HG03135 (cell line): ENCODE measurements at regions not wholly inside any gene's neighbourhood (a gene's known extent, or its start where the extent isn't known, plus 50 kb on each side); places are given as distances from the start of the nearest gene placed in this dataset.
"Not testable (repeated sequence)": the region's sequence is repeated elsewhere in the genome, so short reads cannot be mapped to it uniquely, and the experiment has no call there.

ENCODE experiments used
- ATAC-seq: cut with Tn5 transposase; IDR thresholded peaks from one replicate; pipeline ENCODE4 v1.9.1; 2021; ENCODE audit warnings: mild to moderate bottlenecking, moderate library complexity; ENCODE audit not compliant: unreplicated experiment

DNA sequence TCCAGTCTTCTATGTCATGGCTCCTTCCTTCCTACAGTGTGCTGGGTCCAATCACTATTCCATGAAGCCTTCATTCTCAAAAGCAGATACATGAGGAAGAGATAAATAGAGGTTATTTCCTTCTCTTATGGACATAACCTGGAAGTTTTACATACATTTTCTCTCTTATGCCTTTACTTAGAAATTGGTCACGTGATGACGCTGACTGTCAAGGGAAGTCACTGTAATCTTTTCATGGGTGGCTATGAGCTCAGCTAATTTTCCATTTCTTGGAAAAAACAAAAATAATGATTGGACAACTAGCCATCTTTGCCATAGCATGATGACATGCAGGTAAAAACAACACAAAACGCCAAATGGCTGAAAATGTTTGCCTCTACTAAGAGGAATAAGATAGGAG lies 151.6 kb upstream of the PRSS16 start:
- no peak for ATAC-seq

DNA sequence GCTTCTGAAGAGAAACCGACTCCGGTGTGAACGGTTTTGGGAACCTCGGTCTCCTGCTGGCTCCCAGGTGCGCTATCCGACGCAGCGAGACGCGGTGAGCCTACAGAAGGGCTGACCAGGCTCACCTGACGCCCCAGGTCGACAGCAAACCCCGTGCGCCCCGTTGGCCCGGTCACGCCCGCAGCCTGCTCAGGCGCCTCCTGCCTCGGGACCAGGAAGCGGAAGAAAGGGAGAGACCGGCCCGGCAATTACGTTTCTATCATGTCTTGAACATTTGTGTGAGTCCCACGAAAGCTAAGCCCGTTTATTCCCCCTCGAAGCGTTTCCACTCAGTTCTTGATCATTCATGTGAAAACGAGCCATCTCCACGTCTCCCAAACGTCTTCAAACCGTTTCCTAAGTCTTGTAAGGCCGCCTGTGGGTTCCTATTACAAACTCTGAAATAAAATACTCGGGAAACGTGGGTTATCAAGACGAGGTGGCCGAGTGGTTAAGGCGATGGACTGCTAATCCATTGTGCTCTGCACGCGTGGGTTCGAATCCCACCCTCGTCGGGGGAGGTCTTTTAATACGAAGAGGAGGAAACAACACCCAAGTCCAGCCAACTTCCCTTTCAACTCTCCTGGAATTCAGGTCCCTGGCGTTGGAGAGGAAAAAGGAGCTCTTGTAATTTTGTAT lies 150.5 kb upstream of the PRSS16 start:
- no peak for ATAC-seq

DNA sequence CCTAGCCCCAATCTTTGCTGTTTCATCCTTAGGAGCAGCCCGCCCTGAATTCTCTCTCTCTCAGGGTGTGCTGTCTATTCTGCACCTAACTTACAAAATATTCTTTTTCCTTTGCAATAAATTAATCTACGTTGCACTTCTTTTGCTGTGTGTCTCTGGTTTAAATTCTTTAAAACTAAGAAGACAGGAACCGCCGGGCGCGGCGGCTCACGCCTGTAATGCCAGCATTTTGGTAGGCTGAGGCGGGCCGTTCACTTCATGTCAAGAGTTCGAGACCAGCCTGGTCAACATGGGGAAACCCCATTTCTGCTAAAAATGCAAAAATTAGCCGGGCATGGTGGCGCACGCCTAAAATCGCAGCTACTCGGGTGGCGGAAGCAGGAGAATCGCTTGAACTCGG lies 148.5 kb upstream of the PRSS16 start:
- no peak for ATAC-seq

DNA sequence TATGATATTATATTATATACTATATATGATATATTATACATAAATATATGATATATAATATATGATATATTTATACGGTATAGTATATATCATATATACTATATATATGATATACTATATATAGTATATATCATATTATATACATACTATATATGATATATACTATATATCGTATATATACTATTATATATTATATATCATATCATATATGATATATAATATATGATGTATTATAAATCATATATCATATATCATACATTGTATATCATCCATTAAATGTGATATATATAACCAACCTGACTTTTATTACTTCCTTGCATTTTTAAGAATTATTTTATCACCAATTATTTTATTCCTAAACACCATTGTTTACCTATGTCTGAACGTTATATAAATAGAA lies 146.6 kb upstream of the PRSS16 start:
- ATAC-seq: no peak

DNA sequence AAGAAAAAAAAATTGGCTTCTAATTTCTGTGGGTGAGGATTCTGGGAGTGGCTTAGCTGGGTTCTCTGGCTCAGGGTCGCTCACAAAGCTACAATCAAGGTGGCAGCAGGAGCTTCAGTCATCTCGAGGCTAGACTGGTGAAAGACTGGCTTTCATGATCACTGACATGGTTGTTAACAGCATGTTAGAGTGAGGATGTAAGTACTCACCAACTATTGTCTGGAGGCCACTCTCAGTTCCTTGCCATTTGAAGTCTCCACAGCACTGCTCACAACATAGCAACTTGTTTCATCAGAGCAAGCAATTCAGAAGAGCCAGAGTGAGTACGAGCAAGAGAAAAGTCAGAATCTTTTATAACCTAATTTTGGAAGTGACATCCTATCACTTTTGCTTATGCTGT lies 145.7 kb upstream of the PRSS16 start:
- no peak for ATAC-seq

DNA sequence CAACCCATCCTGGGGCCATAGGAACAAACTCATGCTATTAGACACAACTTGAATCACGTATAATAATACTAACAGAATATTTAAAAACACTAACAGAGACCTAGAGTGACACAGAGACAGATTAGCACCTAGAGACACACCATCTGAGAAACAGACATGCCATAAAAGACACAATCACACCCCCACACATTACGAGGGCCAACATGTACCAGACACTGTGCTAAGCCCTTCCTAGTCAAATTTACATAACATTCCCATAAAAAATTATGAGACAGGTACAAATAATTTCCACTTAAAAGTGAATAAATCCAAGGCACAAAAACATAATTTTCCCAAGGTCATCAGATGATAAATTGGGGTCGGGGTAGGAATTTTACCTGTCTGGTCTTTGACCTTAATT lies 141.1 kb upstream of the PRSS16 start:
- ATAC-seq: no peak

DNA sequence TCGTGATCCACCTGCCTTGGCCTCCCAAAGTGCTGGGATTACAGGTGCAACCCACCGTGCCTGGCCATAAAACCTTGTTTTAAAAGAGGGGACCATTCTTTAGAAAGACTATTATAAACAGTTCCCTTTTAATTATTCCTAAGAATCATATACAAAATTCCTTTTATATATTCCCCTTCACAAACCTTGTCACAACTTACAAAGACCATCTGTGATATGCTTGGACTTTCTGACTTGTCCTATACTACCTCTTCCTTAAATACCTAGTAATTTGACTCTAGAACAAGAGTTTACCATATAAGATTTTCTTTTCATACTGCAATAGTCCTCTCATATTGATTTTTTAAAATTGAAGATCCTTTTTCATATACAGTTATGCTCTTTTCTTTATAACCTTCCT lies 135.8 kb upstream of the PRSS16 start:
- ATAC-seq: no peak

DNA sequence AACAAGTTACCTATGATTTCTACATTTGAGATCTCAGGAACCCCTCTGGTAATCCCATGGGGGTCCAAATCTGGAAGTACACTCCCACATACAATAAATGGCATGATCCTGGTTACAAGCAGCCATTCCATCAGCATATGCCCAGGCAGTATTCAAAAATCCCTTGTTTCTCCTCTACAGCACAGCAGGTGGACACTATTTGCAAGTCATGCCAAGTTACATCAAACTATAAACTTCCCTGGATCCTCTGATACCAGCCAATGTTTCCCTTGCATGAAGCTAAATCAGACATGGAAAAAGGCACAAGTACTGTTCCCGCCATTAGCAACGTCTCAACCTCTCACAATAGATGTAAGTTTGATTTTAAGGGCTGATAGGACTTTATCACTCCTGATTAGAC lies 134.5 kb upstream of the PRSS16 start:
- ATAC-seq: no peak

DNA sequence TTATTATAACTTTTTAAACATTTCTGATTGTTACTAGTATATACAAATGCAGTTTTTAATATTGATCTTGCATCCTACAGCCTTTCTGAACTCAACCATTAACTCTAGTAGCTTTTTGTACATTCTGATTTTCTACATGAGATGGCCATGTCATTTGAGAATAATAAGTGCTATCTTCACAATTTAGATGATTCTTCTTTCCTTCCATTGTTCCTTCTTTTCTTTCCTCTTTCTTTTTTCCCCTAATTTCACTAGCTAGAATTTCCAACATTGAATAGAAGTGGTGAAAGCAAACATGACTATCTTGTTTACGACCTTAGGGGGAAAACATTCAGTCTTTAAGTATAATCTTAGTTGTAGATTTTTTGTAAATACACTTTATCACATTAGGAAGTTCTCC lies 128.2 kb upstream of the PRSS16 start:
- no peak for ATAC-seq

DNA sequence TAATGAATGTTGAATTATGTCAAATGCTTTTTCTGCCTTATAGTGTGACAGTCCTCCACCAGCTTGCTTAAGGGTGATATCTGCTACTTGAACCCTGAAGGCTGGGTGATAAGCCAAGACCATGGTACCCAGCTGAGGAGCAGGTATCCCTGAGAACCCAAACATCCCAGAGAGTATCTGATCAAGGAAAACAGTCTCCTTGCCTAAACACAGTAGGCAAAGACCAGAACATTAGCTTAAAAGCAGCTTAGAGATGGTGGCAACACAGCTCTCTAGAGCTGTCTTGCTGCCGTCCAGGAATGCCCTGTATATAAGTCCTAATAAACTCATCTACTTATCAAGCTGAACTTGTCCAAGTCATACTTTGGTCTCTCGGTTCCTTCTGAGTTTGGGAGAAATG lies 127.7 kb upstream of the PRSS16 start:
- ATAC-seq: no peak

DNA sequence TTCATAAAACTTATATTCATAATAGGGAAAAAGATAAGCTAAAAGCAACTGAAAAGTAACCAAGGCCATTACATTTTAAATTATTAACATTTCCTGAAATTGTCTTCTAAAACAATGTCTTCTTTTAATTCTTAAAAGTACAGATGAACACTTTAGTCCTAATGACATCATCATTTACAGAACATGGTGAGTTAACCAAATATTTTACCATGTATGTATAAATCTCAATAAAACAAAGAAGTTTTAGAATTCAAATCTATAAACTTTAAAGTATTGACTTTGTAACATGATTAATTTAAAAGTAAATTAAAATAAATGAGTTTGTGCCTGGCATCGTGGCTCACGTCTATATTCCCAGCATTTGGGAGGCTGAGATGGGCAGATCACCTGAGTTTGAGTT lies 125.9 kb upstream of the PRSS16 start:
- ATAC-seq: no peak

DNA sequence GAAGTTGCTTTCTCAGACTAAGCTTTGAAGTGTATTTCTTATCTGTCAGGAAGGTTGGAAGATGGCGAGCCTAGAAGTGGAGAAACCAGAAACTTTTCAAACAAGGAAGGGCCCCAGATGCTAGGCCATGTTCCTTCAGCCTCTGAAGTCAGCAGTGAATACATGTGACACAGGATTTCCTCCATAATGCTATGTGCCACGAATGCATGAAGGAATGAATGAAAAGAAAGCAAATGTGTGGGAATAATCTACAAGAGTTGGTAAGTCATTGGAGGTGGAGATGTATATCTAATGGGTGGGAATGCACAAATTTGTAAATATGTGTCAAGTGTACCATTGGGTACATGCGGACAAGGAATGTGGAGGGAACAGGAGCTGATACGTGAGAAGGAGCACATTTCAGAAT lies 123.2 kb upstream of the PRSS16 start:
- ATAC-seq: no peak

DNA sequence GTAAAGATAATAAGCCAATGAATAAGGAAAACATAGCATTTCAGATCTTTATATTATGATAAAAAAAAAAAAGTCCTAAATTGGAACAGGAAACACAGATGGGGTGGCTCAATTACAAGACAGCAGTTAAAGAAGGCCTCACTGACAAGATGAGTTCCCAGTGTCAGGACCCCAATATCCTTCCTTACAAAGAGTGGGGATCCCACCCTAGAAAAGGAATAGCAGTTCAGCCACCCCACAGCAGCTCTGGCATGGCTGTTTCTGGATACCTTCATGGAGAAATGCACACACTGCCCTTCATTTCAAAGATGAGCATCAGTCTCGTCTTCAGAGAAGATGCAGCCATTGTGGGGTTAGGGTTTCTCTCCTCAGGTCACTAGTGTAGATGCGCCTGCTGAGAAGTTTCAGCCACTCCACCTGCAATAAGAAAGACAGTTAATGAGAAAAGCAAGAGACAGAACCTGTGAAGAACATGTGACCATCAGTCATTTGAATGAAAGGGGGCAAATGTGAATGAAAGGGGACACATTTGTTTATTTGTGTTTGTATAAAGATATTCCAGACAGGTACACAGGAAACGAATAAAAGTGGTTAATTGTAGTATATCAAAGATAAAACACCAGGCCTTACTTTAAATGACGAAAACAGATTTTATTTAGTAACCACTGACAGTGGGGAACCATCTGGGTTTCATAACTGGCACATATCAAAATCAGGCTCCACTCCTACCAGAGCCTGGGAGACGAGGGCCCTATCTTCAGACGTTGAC lies 121.3 kb upstream of the PRSS16 start:
- ATAC-seq: no peak

DNA sequence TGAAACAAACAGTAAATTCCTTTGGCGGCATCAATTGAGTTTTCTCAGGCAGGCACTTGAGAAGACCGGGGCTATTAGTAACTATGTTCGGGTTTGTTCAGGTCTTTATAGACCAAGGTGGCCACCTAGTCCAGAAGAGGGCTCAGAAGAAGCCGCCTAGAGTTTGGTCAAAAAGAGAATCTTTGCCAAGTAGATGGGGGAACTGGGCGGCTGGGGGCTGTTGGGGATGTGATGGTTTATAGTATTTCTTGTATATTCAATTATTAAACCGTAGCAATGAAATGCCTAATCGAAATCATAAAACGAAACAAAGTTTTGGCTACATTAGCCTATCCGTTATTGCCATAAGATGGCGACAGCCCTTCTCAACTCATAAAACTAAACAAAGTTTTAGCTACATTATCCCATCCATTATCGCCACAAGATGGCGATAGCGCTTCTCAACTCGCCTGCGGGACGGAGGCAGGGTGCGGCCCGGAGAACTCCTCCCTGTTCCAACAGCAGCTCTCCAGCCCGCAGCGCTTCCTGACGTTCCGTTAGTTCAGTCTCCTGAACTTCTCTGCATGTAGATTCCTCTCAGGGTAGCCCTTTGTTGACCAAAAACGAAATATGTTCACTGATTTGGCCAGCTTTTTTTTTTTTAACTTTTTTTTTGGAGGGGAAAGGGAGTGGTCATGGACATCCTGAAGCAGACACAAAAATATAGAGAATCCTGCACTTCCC lies 120.5 kb upstream of the PRSS16 start:
- ATAC-seq: peak; percentile 54

DNA sequence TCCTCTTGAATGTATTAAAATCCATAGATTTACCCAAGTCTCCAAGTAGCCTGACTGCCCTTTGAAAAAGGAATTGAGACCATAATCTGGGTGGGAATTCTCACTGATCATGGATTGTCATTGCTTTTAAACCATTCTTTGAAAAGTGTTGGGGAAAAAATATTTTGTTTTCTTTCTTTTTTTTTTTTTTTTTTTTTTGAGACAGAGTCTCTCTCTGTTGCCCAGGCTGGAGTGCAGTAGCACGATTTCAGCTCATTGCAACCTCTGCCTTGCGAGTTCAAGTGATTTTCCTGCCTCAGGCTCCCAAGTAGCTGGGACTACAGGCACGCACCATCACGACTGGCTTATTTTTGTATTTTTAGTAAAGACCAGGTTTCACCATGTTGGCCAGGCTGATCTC lies 119.6 kb upstream of the PRSS16 start:
- not testable (repeated sequence) for ATAC-seq

DNA sequence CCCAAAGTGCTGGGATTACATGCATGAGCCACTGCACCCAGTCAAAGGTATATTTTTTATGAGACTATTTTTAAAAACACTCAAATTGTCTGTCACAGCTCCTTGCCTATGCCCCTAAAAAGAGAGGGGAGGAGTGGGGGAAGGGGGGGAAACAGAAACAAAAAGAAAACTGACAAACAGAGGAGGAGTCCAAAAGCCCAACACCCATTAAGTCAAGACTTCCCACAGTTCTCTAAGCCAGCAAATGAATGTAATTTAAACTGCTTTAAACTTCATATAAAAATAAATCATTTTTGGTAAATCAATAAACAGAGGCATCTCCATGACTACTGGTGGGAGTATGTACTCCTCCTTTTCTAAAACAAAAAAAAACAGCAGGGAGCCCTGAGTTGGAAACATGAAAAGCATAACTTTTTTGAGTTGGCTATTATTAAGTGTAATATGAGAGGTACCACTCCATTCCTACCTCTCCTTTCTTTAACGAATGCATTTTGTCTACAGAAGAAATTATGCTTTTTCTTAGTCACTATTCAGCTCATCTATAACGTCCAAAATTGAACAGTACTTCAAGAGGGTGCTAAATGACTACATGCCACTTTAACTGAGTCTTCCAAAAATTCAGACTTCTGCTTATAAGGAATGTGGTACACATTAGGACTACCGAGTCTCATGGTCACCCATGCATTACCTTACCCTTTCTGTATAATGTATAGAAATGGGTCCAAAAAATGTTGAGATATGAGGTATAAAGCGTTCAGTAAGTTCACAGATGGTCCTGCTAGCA lies 119.0 kb upstream of the PRSS16 start:
- no peak for ATAC-seq

DNA sequence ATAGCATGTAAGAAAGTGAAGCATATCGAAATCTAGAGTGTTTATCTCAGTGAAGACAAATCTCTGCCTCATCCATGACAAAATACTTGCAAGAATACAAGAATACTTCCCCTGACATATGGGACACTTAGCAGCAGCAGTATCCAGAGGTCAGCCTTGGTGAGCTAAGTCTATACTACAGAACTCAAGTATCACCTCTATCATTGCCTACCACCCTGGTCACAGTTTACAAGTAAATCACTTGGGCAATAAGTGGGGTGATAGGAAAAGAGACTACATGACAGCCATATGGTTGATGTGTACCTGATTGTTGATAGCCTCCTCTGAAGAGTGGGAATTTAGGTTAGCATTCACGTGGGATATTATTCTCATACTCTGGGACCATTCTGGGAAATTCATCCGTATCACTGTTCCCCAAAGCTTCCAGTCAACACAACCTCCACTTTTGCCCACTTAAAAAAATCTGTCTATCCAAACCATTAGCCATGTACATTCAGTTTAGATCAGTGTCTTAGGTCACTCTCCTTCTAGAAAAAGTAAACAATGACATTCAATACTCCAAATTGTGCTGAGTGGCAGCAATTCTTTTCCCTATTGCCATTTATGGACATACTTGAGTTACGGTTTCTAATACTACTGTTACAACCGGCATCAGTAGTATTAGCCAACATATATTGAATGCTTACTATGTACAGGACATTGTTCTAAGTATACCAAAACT lies 118.2 kb upstream of the PRSS16 start:
- ATAC-seq: no peak

DNA sequence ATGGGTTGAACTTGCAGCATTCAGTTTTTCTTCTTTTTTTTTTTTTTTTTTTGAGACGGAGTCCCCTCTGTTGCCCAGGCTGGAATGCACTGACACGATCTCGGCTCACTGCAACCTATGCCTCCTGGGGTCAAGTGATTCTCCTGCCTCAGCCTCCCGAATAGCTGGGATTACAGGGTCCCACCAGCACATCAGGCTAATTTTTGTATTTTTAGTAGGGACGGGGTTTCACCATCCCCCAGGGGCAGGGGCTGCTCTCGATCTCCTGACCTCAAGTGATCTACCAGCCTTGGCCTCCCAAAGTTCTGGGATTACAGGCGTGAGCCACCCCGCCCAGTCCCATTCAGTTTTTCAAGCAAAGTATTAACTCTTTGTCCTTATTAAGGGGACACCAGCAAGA lies 117.6 kb upstream of the PRSS16 start:
- ATAC-seq: no peak

DNA sequence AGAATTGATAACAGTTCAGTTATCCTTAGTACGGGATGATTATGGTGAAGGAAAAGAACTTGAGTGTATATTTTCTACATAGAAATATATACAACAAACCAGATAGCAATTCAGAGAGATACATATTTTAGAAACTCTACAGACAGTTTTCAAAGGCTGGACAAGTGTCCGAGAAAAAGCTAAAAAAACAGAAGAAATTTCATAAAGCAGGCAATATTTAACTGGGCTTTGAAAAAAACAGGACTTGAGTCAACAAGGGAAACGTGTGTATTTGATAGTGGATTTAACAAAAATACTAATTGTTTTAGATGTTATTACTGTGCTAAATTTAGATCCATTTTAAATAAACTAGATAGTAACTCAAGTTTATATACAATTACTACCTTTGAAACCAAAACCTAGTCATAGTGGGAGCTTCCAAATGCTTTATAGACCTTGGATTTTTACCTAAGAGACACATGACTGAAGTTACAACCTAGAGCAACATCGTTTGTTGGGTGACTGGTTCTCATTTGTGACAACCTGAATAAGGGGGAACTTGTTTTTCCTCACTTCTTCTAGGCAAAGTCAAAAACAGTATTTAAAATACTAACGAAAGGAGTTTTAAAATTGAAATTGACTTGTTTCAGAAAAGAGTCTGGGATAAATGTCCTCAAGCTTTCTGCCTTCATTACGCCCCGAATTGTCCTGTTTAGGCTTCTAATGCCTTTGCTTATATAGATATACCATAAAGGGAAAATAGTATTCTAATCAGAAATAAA lies 116.7 kb upstream of the PRSS16 start:
- ATAC-seq: no peak

DNA sequence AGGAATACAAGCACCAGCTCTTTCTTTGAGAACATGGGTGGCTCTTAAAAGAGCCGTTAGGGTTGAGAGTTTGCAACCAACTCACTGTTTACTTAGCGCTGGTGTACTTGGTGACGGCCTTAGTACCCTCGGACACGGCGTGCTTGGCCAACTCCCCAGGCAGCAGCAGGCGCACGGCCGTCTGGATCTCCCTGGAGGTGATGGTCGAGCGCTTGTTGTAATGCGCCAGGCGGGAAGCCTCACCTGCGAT lies 115.3 kb upstream of the PRSS16 start:
- ATAC-seq: peak; percentile 5
